ENCODE measurements at regions not wholly inside any gene's neighbourhood (a gene's known extent, or its start where the extent isn't known, plus 50 kb on each side); places are given as distances from the start of the nearest gene placed in this dataset.

GRCh38 chr3:31137718-31138465 lies 243.4 kb upstream of the GADL1 start:
- H3K27ac ChIP-seq (ENCODE audit: low read depth, low read length) = no peak overlapping the region
- no peak for DNase-seq (ENCODE audit: insufficient read length, low spot score, missing footprints)
- H2AFZ ChIP-seq (ENCODE audit: low read length) = no peak overlapping the region
- no peak overlapping the region for H3K4me2 ChIP-seq (ENCODE audit: insufficient read depth, low read length)
- H3K27me3 ChIP-seq (ENCODE audit: insufficient read depth, low read length) = no peaks in the 10 kb centered on the region
- H3K4me3 ChIP-seq (ENCODE audit: insufficient read depth, low read length) = no peak overlapping the region
- H3K9me3 ChIP-seq (ENCODE audit: low read depth, low read length) = no peaks in the 10 kb centered on the region
- H3K36me3 ChIP-seq (ENCODE audit: insufficient read depth, low read length) = no peaks in the 10 kb centered on the region
- no peak for TF ChIP-seq CTCF (IDR thresholded peaks at IDR 0.05; ENCODE audit: extremely low read depth, low read depth, low read length)
- H3K79me2 ChIP-seq (ENCODE audit: insufficient read depth, low read length) = no peaks in the 10 kb centered on the region
- no peaks in the 10 kb centered on the region for H3K4me1 ChIP-seq (ENCODE audit: insufficient read depth, low read length)
- H4K20me1 ChIP-seq (ENCODE audit: insufficient read depth, low read length) = no peaks in the 10 kb centered on the region

- H2AFZ ChIP-seq (ENCODE audit: low read length) = no peak overlapping the region
- H3K9me3 ChIP-seq (ENCODE audit: low read depth, low read length) = no peaks in the 10 kb centered on the region
- no peaks in the 10 kb centered on the region for H4K20me1 ChIP-seq (ENCODE audit: insufficient read depth, low read length)
- no peaks in the 10 kb centered on the region for H3K4me1 ChIP-seq (ENCODE audit: insufficient read depth, low read length)
- no peak overlapping the region for H3K4me2 ChIP-seq (ENCODE audit: insufficient read depth, low read length)
- no peaks in the 10 kb centered on the region for H3K79me2 ChIP-seq (ENCODE audit: insufficient read depth, low read length)
- H3K4me3 ChIP-seq (ENCODE audit: insufficient read depth, low read length) = no peak overlapping the region
- no peak for DNase-seq (ENCODE audit: insufficient read length, low spot score, missing footprints)
- no peak for TF ChIP-seq CTCF (IDR thresholded peaks at IDR 0.05; ENCODE audit: extremely low read depth, low read depth, low read length)
- no peaks in the 10 kb centered on the region for H3K27me3 ChIP-seq (ENCODE audit: insufficient read depth, low read length)
- H3K36me3 ChIP-seq (ENCODE audit: insufficient read depth, low read length) = no peaks in the 10 kb centered on the region
- no peak overlapping the region for H3K27ac ChIP-seq (ENCODE audit: low read depth, low read length)
These were observed 246.0 kb upstream of the GADL1 start for GRCh38 chr3:31140470-31140869.

GRCh38 chr3:31142139-31142538 lies 247.7 kb upstream of the GADL1 start:
- no peaks in the 10 kb centered on the region for H4K20me1 ChIP-seq (ENCODE audit: insufficient read depth, low read length)
- H3K27me3 ChIP-seq (ENCODE audit: insufficient read depth, low read length) = no peaks in the 10 kb centered on the region
- no peak overlapping the region for H3K4me2 ChIP-seq (ENCODE audit: insufficient read depth, low read length)
- DNase-seq (ENCODE audit: insufficient read length, low spot score, missing footprints) = no peak
- no peaks in the 10 kb centered on the region for H3K36me3 ChIP-seq (ENCODE audit: insufficient read depth, low read length)
- H2AFZ ChIP-seq (ENCODE audit: low read length) = no peak overlapping the region
- TF ChIP-seq CTCF (IDR thresholded peaks at IDR 0.05; ENCODE audit: extremely low read depth, low read depth, low read length) = no peak
- H3K27ac ChIP-seq (ENCODE audit: low read depth, low read length) = no peak overlapping the region
- no peaks in the 10 kb centered on the region for H3K9me3 ChIP-seq (ENCODE audit: low read depth, low read length)
- no peaks in the 10 kb centered on the region for H3K4me1 ChIP-seq (ENCODE audit: insufficient read depth, low read length)
- no peaks in the 10 kb centered on the region for H3K79me2 ChIP-seq (ENCODE audit: insufficient read depth, low read length)
- no peak overlapping the region for H3K4me3 ChIP-seq (ENCODE audit: insufficient read depth, low read length)

- H4K20me1 ChIP-seq (ENCODE audit: insufficient read depth, low read length) = no peaks in the 10 kb centered on the region
- no peak for DNase-seq (ENCODE audit: insufficient read length, low spot score, missing footprints)
- H3K9me3 ChIP-seq (ENCODE audit: low read depth, low read length) = no peaks in the 10 kb centered on the region
- H3K4me1 ChIP-seq (ENCODE audit: insufficient read depth, low read length) = no peaks in the 10 kb centered on the region
- H3K36me3 ChIP-seq (ENCODE audit: insufficient read depth, low read length) = no peaks in the 10 kb centered on the region
- H3K79me2 ChIP-seq (ENCODE audit: insufficient read depth, low read length) = no peaks in the 10 kb centered on the region
- TF ChIP-seq CTCF (IDR thresholded peaks at IDR 0.05; ENCODE audit: extremely low read depth, low read depth, low read length) = no peak
- H3K4me3 ChIP-seq (ENCODE audit: insufficient read depth, low read length) = no peak overlapping the region
- no peaks in the 10 kb centered on the region for H3K27me3 ChIP-seq (ENCODE audit: insufficient read depth, low read length)
- no peak overlapping the region for H2AFZ ChIP-seq (ENCODE audit: low read length)
- H3K4me2 ChIP-seq (ENCODE audit: insufficient read depth, low read length) = no peak overlapping the region
- no peak overlapping the region for H3K27ac ChIP-seq (ENCODE audit: low read depth, low read length)
These were observed 248.1 kb upstream of the GADL1 start for GRCh38 chr3:31142543-31142942.
